ENCODE measurements at regions not wholly inside any gene's neighbourhood (a gene's known extent, or its start where the extent isn't known, plus 50 kb on each side); places are given as distances from the start of the nearest gene placed in this dataset.

DNA sequence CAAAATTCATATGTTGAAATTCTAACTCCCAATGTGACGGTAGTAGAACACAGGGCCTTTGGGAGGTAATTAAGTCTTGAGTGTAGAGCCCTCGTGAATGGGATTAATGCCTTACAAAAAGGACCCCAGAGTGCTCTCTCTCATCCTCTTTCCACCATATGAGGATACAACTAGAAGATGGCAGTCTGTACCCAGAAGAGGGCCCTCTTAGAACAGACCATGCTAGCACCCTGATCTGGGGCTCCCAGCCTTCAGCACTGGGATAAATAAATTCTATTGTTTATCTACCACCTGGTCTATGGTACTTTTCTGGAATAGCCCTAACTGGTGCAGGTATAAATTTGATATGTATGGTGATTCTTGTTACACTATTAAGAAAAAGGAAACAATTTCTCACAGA is 332.3 kb downstream of the BRINP1 start:
- TF ChIP-seq PBX3 (IDR thresholded peaks at IDR 0.05) = no peak
- no peak for TF ChIP-seq EP300 (IDR thresholded peaks at IDR 0.05)
- TF ChIP-seq CEBPB (IDR thresholded peaks at IDR 0.05) = no peak
- TF ChIP-seq POLR2A (IDR thresholded peaks at IDR 0.05; ENCODE audit: low read length) = no peak
- TF ChIP-seq E2F6 (IDR thresholded peaks at IDR 0.05; ENCODE audit: borderline replicate concordance, low read depth) = no peak
- TF ChIP-seq USF2 (IDR thresholded peaks at IDR 0.05) = no peak
- no peak for TF ChIP-seq ZSCAN20 (CRISPR knock-in tag; IDR thresholded peaks at IDR 0.05)
- TF ChIP-seq JUNB (IDR thresholded peaks at IDR 0.05) = no peak
- no peak for TF ChIP-seq CTCF (IDR thresholded peaks at IDR 0.05)
- TF ChIP-seq EHMT2 (IDR thresholded peaks at IDR 0.05; ENCODE audit: low read depth) = no peak
- TF ChIP-seq, protein P1, sequence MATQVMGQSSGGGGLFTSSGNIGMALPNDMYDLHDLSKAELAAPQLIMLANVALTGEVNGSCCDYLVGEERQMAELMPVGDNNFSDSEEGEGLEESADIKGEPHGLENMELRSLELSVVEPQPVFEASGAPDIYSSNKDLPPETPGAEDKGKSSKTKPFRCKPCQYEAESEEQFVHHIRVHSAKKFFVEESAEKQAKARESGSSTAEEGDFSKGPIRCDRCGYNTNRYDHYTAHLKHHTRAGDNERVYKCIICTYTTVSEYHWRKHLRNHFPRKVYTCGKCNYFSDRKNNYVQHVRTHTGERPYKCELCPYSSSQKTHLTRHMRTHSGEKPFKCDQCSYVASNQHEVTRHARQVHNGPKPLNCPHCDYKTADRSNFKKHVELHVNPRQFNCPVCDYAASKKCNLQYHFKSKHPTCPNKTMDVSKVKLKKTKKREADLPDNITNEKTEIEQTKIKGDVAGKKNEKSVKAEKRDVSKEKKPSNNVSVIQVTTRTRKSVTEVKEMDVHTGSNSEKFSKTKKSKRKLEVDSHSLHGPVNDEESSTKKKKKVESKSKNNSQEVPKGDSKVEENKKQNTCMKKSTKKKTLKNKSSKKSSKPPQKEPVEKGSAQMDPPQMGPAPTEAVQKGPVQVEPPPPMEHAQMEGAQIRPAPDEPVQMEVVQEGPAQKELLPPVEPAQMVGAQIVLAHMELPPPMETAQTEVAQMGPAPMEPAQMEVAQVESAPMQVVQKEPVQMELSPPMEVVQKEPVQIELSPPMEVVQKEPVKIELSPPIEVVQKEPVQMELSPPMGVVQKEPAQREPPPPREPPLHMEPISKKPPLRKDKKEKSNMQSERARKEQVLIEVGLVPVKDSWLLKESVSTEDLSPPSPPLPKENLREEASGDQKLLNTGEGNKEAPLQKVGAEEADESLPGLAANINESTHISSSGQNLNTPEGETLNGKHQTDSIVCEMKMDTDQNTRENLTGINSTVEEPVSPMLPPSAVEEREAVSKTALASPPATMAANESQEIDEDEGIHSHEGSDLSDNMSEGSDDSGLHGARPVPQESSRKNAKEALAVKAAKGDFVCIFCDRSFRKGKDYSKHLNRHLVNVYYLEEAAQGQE (IDR thresholded peaks at IDR 0.05) = no peak
- no peak for TF ChIP-seq KDM1A (IDR thresholded peaks at IDR 0.05; ENCODE audit: low read depth)
- FAIRE-seq (no peak), ATAC-seq (no peak), DNase-seq (ENCODE audit: low read depth in 1 of 2, low spot score in 1 of 2) (no peak)
- WGBS (ENCODE audit: missing lambda C conversion rate) = 0% methylated on average over 2 of the region's 2 CpGs
- Histone ChIP-seq H3K4me1 (no peaks in the 10 kb centered on the region), H3K4me3 (no peak overlapping the region), H3K4me2 (no peak overlapping the region), H3K9me3 (no peaks in the 10 kb centered on the region), H3K27ac (no peak overlapping the region)
- ChIA-PET POLR2A (no interaction called here), CTCF (no interaction called here)

DNA sequence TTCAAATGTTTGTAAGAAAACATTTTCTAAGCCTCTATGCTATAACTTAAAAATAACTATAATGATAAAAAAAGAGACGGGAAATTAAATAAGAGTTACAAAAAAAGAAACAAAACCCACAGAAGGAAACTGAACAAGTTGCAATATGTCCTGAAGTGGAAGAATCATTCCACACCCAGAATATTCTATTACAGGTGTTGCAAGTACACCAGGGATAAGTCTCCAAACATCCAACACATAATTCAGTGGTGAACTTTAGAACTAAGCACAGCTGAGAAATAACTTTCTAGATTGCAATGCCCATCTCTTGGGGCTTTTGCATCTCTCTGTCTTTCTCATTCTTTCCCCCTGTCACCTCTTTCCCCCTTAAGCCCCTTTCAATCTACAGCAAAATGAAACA is 325.2 kb downstream of the BRINP1 start:
- ATAC-seq (no peak), FAIRE-seq (no peak), DNase-seq (ENCODE audit: low read depth in 1 of 2, low spot score in 1 of 2) (no peak)
- Histone ChIP-seq H3K27ac (no peak overlapping the region), H3K4me2 (no peak overlapping the region), H3K4me1 (no peaks in the 10 kb centered on the region), H3K9me3 (no peaks in the 10 kb centered on the region), H3K4me3 (no peak overlapping the region)
- 95% methylated on average over 1 of the region's 1 CpG for WGBS (ENCODE audit: missing lambda C conversion rate)
- ChIA-PET POLR2A (no interaction called here), CTCF (no interaction called here)
- TF ChIP-seq, protein P2, sequence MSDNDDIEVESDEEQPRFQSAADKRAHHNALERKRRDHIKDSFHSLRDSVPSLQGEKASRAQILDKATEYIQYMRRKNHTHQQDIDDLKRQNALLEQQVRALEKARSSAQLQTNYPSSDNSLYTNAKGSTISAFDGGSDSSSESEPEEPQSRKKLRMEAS (IDR thresholded peaks at IDR 0.05) = no peak
- no peak for TF ChIP-seq FOSB (CRISPR knock-in tag; IDR thresholded peaks at IDR 0.05)
- no peak for TF ChIP-seq FOSL2 (IDR thresholded peaks at IDR 0.05)
- TF ChIP-seq FOSL2 (CRISPR knock-in tag; IDR thresholded peaks at IDR 0.05) = no peak
- TF ChIP-seq MYC (IDR thresholded peaks at IDR 0.05; ENCODE audit: borderline replicate concordance, low read length) = no peak
- TF ChIP-seq SREBF2 (IDR thresholded peaks at IDR 0.05) = no peak
- no peak for TF ChIP-seq RFX5 (IDR thresholded peaks at IDR 0.05)
- no peak for TF ChIP-seq CHD4 (IDR thresholded peaks at IDR 0.05; ENCODE audit: borderline replicate concordance)
- TF ChIP-seq HOXB5 (CRISPR knock-in tag; IDR thresholded peaks at IDR 0.05) = no peak
- no peak for TF ChIP-seq CTCF (IDR thresholded peaks at IDR 0.05)

All from A549 (cell line).